ENCODE measurements at regions not wholly inside any gene's neighbourhood (a gene's known extent, or its start where the extent isn't known, plus 50 kb on each side); places are given as distances from the start of the nearest gene placed in this dataset.

DNA sequence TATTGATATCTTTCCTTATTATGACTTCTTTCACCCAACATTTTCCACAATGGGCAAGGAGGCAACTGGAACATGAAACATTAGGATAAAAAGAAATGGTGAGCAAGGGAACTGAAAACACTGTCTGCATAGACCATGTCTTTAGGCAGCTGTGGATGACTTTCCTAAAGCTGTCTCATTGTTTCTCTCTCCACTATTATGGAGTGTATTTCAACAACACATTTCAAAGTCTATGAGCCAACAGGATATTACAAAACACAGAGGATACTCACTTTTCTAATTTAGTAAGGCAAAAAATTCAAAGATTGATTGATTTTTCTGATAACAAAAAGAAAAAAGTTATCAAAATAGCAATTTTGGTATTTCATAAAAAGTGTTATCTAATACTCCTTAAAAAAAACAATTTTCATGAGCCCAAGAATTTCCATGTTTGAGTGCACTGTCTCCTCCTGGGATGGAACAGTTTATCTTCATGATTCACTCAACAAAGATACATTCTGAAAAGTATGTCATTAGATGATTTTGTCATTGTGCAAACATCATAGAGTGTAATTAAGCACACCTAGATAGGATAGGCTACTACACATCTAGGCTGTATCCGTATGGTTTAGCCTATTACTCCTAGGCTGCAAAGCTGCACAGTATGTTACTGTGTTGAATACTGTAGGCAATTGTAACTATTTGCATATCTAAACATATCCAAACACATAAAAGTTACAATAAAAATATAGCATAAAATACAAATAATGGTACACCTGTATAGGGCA lies 1568.4 kb downstream of the SLITRK5 start:
- DNase-seq: no peak

DNA sequence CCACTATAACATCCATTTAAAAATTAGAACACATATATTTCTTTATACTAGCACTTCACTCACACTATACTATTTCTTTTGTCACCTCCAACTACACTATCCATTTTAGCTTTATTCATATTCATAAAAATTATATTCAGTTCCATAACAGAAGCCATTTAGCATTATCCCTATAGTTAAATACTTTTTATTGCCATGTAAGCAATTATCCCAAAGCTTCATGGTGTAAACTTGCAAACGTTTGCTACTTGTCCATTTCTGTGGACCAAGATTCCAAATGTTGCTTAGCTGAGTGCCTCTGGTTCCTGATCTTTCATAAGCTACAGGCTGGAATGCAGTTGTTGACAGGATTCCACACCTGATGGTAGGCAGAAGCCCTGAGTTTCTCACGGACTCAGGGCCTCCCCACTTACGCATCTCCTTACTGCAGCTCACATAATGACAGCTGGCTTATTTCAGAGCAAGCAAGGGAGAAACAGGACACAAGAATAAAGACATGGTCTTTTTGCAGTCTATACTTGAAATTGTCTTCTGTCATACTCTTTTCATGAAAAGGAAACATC lies 1584.8 kb downstream of the SLITRK5 start:
- DNase-seq: no peak

GRCh38 chr13:89267734-89268133 lies 1596.6 kb downstream of the SLITRK5 start:
- DNase-seq: no peak

DNA sequence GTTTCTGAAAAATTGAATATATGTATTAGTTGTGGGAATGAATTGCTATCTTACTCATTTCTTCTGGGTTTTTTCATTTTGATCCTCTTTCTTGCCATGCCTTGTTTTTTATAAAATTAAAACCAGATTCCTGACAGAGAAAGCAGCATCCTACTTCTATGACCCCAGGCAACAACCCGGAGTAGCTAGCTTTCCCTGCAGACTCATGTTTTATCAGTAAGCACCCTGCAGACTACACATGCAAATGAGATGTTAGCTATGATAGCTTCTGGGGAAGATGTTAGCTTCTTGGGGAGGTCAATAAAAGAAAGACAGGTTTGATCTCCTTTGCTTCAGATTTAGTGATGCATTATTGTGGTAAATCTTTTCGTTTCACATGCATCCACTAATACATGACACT lies 1598.6 kb downstream of the SLITRK5 start:
- no peak for DNase-seq

DNA sequence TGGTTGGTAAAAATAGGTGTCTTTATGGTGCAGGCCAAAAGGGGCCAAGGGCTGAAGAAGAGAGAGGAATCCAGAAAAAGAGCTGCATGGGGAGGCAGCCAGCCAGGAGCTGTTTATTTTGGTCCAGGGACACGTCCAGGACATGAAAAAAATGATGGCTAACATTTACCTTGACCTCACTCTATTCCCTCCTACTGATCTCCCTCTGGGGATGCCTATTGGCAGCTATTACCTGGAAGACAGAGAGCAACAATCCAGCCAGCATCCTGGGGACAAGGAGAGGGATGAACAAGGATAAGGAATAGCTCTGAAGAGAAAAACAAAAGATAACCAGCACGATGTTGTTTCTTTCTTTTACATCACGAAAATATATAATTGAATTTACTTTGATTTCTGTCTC lies 1599.6 kb downstream of the SLITRK5 start:
- DNase-seq: no peak

GRCh38 chr13:89279374-89279773 lies 1608.2 kb downstream of the SLITRK5 start:
- DNase-seq: no peak

- no peak for DNase-seq
Observed at GRCh38 chr13:89281331-89281730, 1610.2 kb downstream of the SLITRK5 start.

DNA sequence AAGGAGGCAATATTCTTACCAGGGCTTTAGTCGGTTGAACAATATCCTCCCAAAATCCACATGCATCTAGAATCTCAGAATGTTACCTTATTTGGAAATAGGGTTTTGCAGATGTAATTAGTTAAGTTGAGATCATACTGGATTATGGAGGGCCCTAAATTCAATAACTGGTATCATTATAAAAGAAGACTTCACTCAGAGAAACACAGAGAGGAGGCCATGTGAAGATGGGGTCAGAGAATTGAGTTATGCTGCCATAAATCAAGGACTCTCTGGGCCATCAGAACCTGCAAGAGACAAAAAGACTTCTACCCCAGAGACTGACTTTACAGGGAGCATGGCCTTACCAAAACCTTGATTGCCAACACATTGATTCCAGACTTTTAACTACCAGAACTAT lies 1611.1 kb downstream of the SLITRK5 start:
- no peak for DNase-seq

GRCh38 chr13:89287381-89287780 lies 1616.2 kb downstream of the SLITRK5 start:
- DNase-seq: no peak

DNA sequence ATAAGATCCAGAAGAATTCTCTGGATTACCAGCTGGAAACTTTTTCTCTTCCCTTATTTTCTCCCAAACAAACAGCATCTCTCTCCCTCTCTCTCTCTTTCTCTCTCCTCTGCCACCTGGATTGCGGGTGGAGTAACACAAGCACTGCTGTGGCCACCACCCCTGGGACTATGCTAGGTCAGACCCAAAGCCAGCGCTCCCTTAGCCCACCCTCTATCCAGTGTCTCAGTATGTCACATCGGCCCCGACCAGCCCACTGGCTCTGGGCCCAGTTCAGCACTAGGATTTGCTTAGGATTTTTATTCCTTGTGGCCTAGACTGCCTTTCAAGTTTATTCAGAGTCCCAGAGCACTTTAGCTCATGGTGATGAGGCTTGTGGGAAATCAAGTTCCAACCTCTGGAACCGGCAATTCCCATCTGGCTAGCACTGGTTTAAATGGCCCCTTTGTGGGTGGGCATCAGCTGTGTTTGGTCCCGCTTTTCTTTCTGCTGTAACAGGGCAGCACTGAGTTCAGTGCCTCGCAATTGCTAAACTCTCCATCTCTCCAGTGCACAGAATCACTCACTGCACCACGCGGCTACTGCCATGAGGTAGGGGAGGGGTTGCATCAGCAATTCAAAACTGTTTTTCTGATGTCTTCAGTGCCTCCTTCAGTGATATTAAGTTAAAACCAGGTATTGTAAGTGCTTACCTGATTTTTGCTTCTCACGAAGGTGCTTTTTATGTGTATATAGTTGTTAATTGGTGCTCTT lies 1623.1 kb downstream of the SLITRK5 start:
- no peak for DNase-seq

DNA sequence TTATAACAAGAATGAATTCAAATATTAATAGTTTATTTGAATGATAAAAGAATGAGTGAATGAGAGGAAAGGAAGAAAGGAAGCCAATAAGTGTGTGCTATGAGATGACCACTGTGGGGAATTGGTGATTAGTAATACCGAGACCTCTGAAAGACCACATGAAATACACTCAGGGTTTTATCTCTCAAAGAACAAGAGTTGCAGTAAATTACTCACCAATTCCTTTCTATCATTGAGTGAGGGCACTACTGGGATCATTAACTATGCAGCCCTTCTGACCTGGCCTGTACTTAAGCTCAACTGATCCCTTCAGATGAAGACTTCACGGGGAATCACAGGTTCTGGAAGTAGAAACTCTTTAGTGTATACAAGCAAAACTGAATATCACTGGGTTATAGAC lies 1636.1 kb downstream of the SLITRK5 start:
- DNase-seq: no peak

GRCh38 chr13:89310943-89311672 lies 1639.9 kb downstream of the SLITRK5 start:
- DNase-seq: no peak

DNA sequence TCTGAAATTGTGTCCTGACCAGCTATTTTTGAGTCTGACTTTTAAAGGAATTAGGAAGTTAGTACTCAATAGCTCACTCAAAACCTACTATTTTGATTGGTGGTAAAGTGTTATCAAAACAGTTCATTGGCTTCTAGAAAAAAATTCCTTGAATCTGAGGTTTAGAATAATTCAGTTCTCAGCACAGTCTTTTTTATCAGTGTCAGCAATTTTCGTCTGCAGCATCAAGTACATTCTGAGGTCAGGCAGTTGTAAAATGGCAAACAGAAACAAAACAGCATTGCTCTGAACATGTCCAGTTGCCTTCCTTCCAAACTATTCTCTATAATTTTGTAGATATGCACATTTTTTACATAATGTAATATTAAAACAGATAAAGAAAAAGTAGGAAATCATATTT lies 1644.1 kb downstream of the SLITRK5 start:
- no peak for DNase-seq

DNA sequence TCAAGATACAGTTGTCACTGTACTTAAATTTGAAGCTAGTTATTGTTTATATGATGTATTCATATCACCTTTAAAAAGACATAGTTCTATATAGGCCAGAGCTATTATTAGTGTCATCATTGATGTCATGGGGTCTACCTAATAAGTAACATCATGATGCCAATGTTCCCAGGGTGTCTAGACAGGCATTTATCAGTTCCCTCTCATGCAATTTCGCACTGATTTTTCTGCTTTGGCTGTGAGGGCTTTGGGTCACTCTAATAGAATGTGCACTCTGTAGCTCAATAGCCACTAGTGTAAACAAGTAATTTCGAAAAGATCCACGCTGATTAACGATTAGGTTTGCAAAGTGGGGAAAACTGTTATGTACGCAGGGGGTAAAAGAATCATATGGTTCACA lies 1651.3 kb downstream of the SLITRK5 start:
- DNase-seq: no peak

- DNase-seq: no peak
Observed at GRCh38 chr13:89324582-89324981, 1653.4 kb downstream of the SLITRK5 start.

DNA sequence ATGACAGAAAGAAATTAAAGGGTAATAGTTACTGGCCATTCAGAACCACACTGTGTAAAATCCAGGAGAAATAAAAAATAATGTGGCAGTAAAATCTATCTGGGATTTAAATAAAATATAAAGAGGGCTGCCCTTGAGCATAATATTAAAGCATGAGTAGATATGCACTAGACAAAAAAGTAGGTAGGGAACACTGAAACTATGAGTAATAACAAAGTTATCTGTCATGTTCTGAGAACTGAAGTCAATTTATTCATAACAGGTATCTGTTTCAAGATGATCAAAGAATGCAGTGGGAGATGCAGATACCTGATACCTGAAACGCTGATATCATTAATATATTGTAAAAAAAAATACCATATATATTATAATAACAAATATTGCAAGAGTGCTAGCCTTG lies 1672.0 kb downstream of the SLITRK5 start:
- DNase-seq: no peak

DNA sequence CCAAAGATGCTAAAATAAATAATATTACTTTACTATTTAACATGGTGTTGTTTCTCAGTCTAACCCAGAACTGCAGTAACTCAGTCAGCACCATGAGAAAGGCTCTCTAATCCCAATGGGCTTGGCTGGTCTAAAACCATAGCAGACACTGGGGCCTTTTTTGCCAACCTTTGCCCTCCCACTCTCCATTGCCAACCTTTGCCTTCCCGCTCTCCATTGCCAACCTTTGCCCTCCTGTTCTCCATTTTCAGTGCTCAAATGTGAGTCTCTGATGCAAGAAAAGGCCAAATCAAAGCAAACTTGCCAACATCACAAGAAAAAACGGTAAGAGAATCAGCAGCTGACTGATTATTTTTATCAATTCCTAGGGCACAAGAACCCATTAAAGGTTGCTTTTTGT lies 1681.2 kb downstream of the SLITRK5 start:
- DNase-seq: no peak

DNA sequence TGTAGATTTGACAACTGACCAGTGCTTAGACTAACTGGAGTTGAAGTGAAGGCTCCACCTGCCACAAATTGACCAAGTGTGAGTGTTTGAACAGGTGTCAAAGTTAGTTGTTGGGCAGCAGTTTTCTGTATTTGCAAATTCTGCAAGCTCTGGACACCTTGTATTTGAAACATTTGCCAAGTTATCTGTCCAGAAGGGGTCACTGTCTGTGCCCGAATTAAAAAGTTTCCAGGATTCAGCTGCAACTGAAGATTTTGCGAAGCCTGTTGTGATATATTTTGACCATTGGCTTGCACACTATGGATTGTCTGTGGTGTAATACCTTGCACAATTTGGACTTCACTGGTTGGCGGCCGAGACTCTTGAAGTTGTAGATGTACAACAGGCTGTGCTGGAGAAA lies 1690.7 kb downstream of the SLITRK5 start:
- DNase-seq: no peak

GRCh38 chr13:89363144-89363543 lies 1692.0 kb downstream of the SLITRK5 start:
- DNase-seq: no peak

- DNase-seq: no peak
Observed at GRCh38 chr13:89372193-89372592, 1701.0 kb downstream of the SLITRK5 start.

GRCh38 chr13:89375839-89376238 lies 1704.7 kb downstream of the SLITRK5 start:
- DNase-seq: no peak

- no peak for DNase-seq
Observed at GRCh38 chr13:89380101-89380500, 1708.9 kb downstream of the SLITRK5 start.

GRCh38 chr13:89382981-89383380 lies 1711.8 kb downstream of the SLITRK5 start:
- no peak for DNase-seq
